ENCODE measurements at regions not wholly inside any gene's neighbourhood (a gene's known extent, or its start where the extent isn't known, plus 50 kb on each side); places are given as distances from the start of the nearest gene placed in this dataset.
"Not testable (repeated sequence)": the region's sequence is repeated elsewhere in the genome, so short reads cannot be mapped to it uniquely, and the experiment has no call there.

DNA sequence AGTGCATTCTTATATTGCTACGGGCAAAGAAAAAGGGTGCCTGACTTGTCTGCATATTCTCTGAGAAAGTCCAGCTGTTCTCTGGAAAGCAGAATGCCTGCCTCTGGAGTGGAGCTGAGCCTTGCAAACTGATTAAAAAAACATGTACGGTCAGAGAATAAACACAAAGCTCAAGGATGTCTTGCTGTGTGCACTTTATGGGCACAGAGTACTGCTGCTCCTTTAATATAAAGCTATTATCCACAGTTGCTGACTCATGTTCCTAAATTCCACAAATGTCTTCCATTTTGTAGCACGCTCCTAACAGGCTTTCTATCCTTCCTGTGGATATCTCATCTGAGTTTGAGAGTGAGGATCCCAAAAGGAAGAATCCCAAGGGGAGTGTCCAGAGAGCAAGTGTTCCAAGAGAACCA lies 229.0 kb downstream of the MREG start:
- TF ChIP-seq, protein P1, sequence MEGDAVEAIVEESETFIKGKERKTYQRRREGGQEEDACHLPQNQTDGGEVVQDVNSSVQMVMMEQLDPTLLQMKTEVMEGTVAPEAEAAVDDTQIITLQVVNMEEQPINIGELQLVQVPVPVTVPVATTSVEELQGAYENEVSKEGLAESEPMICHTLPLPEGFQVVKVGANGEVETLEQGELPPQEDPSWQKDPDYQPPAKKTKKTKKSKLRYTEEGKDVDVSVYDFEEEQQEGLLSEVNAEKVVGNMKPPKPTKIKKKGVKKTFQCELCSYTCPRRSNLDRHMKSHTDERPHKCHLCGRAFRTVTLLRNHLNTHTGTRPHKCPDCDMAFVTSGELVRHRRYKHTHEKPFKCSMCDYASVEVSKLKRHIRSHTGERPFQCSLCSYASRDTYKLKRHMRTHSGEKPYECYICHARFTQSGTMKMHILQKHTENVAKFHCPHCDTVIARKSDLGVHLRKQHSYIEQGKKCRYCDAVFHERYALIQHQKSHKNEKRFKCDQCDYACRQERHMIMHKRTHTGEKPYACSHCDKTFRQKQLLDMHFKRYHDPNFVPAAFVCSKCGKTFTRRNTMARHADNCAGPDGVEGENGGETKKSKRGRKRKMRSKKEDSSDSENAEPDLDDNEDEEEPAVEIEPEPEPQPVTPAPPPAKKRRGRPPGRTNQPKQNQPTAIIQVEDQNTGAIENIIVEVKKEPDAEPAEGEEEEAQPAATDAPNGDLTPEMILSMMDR (IDR thresholded peaks at IDR 0.05; ENCODE audit: low read depth, low read length, missing control alignments), result no peak
- no peak overlapping the region for H3K4me3 ChIP-seq (replicated peaks; ENCODE audit: low read depth, low read length)
- peak; percentile 93 for DNase-seq (ENCODE audit: extremely low read depth, low read depth)

DNA sequence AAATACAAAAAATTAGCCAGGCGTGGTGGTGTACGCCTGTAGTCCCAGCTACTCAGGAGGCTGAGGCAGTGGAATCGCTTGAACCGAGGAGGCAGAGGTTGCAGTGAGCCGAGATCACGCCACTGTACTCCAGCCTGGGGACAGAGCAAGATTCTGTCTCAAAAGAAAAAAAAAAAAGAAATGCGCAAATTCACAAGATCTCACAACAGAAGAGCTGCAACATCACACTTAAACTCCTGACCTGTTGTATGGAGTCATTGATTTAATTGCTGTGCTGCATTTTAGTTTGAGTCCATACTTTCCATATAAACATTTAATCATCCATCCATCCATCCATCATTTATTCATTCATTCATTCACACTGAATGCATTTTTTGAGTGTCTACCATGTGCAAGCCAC lies 229.7 kb downstream of the MREG start:
- not testable (repeated sequence) for H3K4me3 ChIP-seq (replicated peaks; ENCODE audit: low read depth, low read length); DNase-seq (ENCODE audit: extremely low read depth, low read depth)

DNA sequence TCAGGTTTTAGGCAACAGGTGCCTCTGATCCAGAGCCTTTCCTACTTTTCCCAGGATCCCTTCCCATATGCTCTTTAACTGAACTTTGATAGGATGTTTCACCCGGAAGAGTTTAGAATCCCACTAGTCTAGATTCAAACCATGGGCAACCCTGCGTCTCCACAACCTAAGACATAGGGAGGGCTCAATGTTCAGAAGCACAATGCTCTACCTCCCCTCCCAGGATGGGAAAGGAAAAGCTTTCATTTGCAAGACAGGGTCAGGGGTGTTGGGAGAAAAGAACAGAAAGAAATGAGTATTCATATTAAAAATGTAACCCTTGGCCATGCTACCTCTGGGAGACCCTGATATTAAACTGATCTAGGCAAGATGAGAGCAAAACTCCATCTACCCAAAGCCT lies 230.4 kb downstream of the MREG start:
- TF ChIP-seq, protein P1 (IDR thresholded peaks at IDR 0.05; ENCODE audit: low read depth, low read length, missing control alignments), result no peak
- no peak for DNase-seq (ENCODE audit: extremely low read depth, low read depth)
- no peak overlapping the region for H3K4me3 ChIP-seq (replicated peaks; ENCODE audit: low read depth, low read length)

DNA sequence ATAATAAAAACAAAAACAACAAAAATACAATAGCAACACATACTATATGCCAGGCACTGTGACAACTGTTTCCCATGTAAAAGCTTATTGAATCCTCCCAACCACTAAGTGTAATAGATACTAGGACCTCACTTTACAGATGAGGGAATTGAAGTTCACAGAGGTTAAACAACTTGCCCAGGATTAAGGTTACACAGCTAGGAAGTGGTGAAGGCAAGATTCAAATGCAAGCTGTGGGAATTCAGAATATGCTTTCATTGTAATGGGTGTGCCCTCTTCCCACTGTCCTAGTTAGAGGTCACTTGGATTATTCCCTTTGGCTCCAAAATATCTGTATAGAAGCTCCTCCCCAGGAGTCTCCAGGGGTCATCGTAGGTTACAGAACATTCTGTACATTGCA lies 231.1 kb downstream of the MREG start:
- TF ChIP-seq, protein P1 (IDR thresholded peaks at IDR 0.05; ENCODE audit: low read depth, low read length, missing control alignments), result no peak
- H3K4me3 ChIP-seq (replicated peaks; ENCODE audit: low read depth, low read length), result no peak overlapping the region

DNA sequence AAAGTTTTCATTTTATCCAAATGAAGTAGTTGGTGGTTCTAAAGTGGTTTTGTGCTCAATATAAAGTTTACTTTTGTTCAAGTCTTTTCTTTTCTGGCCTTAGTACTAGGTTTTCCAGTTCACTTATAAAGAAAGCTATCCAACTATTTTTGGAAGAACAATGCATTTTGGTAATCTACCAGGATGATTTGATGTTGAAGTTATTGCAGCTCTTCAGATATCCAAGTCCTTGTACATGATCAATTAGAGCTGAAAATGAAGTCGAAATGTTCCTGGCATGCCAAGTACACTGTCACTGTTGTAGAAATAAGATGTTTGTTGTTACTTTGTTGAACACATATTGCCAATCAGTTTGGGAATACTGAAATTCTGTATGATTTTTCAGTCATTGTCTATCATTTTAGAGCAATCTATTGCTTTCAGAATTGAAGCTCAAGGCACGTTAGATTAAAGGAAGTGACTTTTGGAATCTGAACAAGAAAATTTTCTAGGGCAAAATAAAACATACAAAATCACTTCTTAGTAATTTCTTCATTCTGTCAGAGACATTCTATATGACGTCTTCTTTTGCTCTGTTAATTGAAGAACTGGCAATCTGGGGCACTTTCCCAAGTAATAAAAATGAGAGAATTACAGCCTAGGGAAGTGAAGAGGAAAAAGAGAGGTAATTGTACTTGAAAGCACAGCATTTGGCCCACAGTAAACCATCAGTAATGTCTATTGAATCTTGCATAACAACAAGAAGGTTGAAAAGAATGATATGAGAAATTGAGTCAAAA lies 232.3 kb downstream of the MREG start:
- TF ChIP-seq, protein P1 (IDR thresholded peaks at IDR 0.05; ENCODE audit: low read depth, low read length, missing control alignments), result no peak
- H3K4me3 ChIP-seq (replicated peaks; ENCODE audit: low read depth, low read length), result no peak overlapping the region
- DNase-seq (ENCODE audit: extremely low read depth, low read depth), result no peak

More for the DNA sequence above, 231.1 kb downstream of the MREG start:
- no peak for DNase-seq (ENCODE audit: extremely low read depth, low read depth)

DNA sequence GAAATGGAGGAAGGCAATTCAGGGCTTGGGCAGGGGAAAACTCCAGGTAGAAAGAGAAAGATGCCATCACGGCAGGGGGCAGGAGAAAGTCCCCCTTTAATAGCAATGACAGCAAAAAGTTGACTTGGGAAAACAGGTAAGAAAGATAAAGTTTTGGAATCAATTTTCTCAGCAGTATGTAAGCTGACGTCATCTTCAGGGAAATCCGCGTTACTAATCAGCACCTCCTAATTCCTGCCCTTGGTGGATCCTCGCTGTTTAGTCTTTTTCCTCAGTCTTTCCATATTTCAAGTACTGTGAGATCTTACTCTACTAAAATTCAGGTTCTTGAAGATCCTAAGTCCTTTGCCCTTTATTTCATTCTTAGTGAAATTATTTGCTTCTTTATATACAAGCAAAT lies 233.0 kb downstream of the MREG start:
- H3K4me3 ChIP-seq (replicated peaks; ENCODE audit: low read depth, low read length), result no peak overlapping the region
- DNase-seq (ENCODE audit: extremely low read depth, low read depth), result no peak
- TF ChIP-seq, protein P1 (IDR thresholded peaks at IDR 0.05; ENCODE audit: low read depth, low read length, missing control alignments), result no peak

DNA sequence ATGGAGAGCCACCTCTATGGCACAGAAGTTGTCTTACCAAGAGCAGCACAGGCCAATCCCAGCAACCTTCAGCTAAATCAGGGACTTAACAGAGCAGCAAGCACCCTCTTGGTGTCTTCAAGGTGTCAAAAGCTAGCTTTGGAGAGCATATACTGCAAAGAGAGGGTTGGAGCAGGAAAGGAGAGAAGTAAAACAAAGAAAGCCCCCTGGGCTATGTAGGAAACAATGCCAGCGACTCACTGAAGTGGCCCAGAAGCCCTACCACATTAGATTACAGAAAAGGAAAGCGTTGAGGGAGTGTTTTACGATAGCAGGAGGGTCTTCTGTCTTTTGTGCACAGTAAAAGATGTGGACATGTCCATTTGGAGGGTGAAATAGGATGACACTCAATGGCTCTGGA lies 233.4 kb downstream of the MREG start:
- H3K4me3 ChIP-seq (replicated peaks; ENCODE audit: low read depth, low read length), result no peak overlapping the region
- TF ChIP-seq, protein P1 (IDR thresholded peaks at IDR 0.05; ENCODE audit: low read depth, low read length, missing control alignments), result no peak
- no peak for DNase-seq (ENCODE audit: extremely low read depth, low read depth)
